ENCODE measurements at regions not wholly inside any gene's neighbourhood (a gene's known extent, or its start where the extent isn't known, plus 50 kb on each side); places are given as distances from the start of the nearest gene placed in this dataset.

DNA sequence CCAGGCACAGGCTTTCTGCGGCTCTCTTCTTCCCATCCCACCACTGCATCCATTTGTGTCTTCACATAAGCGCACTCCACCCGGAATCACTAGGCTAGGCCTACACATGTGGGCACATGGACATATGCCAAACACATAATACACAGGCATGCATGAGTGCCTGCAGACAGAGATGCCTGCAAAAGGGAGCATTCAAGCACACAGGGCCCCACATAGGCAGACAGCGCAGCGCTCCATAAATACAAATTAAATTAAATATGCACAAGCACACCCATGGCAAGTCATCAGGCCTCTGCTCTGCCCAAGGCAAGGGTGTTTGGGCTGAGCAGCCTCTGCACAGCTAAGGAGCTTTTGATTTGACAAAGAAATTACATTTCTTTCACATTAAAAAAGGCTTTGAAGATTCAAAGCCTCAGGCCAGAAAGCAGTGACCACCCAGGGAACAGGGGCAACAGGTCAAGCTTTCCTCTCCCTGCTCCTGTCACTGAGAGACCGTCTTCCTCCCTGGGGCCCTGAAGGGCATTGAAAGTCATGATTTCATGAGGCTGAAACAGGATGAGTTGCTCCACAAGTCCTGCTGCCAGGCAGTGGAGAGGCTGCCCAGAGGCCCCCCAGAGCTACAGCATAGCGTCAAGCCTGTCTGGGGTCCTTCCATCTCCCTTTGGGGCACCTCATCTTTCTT lies 134.2 kb upstream of the LRFN2 start:
- no peak for DNase-seq (ENCODE audit: low spot score)

DNA sequence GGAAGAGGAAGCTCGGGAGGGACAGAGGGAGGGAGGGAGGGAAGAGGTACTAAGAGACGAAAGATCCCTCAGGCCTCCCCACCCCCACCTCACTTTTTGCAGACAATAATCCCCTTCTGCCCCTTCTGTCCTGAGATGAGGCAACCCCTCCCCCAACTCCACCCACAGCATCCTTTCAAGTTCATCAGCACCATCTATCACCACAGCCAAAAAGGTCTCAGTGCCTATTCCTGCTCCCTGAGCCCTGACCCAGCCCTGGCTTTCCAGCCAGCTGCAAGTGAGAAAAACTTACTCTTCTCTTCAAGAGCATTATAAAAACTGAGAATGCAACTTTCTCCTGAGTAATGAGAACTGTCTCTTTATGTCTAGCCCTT lies 133.2 kb upstream of the LRFN2 start:
- no peak for DNase-seq (ENCODE audit: low spot score)

DNA sequence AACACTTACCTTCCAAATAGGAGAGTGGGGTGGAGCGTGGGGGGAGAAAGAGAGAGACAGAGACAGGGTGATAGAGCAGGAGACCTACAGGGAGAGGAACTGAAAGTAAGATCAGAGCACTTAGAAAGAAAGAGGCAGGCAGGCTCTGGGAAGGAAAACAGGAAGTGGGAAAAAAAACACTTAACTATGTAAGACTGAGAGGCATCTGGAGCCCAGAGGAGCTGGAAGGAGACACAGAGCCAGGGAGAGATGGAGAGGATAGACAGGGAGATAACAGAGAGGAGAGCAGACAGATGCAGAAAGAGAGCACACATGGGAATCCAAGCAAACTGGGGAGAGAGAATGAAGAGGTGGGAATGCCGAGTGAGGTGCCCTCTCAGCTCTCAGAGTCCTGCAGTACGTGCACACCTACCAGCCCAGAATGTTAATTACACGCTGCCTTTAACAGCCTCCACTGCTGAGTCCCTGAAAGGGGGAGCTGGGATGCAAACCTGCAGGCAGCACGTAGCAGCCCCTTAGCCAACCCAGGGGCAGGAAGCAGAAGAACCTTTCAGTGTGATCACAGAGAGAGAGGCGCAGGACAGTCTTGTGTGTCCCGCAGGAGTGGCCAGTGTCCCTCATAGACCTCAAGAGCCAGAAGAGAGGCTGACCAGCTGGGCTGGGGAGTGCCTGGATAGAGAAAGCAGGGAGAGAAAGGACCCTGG lies 132.7 kb upstream of the LRFN2 start:
- DNase-seq (ENCODE audit: low spot score), result peak; percentile 55

- no peak for DNase-seq (ENCODE audit: low spot score)
Measured at GRCh38 chr6:40718401-40718800, 131.2 kb upstream of the LRFN2 start.

GRCh38 chr6:40717411-40718057 lies 130.4 kb upstream of the LRFN2 start:
- no peak for DNase-seq (ENCODE audit: low spot score)

- no peak for DNase-seq (ENCODE audit: low spot score)
Measured at GRCh38 chr6:40715570-40716403, 128.6 kb upstream of the LRFN2 start.

- DNase-seq (ENCODE audit: low spot score), result no peak
Measured at GRCh38 chr6:40714576-40715564, 127.7 kb upstream of the LRFN2 start.

DNA sequence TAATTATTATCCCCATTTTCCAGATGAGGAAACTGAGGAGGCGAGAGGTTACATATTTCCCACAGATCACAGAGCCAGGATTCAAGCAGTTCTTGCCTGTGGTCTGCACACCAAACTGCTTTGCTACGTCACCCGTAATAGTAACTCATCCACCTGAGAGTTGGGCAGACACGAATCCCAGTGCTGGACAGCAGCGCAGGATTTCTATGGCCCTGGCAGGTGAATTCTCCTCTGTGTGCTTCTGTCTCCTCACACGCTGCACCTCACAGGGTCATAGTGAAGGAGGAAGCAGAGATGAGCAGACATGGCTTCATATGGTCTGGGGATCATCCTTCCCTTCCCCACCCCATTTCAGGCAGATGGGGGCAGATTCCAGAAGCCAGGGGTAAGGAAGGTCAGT lies 127.0 kb upstream of the LRFN2 start:
- DNase-seq (ENCODE audit: low spot score), result no peak

- no peak for DNase-seq (ENCODE audit: low spot score)
Measured at GRCh38 chr6:40713002-40713719, 126.0 kb upstream of the LRFN2 start.

DNA sequence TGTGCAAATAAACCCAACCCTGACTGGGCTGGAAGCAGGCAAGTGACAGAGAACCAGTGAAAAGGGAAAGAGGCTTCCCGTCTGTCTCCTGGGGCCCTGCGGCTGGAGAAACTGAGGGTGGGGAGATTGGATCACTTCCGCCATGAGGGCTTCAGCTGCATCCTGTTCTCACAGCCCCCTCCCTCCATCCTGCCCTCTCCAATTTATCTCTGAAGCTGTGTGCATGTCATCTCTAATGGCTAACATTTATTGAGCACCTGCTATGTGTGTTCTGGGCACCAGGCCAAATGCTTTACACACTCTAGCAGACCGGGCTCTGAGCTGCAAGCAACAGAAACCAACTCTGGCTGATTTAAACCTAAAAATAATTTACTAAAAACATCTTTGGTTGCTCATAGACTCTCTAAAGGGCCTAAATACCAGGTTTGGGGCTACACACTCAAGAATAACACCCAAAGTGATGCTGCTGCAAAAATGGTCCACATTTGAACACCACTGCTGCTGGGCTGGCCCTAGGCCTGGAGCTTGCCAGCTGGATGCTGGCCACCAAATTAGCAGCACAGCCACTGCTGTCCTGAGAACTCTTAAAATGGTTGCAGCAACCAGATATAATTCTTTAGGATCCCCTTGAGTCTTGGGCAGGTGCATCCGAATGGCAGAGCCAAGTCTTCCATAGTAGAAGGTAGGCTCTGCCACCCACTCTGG lies 123.6 kb upstream of the LRFN2 start:
- DNase-seq (ENCODE audit: low spot score), result no peak

DNA sequence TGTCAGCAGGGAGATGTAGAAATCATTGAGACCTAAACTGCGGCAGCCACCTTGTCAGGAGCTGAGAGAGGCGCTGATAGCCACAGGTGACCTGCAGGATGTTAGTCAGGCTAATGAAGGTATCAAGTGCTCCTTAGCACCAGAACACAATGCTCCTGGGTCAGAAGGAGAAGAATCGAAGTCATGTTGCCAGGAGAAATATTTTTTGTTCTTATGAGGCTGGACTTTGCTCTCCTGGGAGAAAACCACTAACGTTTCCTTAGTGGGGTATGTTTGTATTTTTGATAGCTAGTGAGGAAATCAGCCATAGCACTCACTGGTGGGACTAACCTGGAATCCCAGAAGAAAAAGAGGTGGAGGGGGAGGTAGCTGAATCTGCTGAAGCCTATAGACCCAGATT lies 120.9 kb upstream of the LRFN2 start:
- no peak for DNase-seq (ENCODE audit: low spot score)

- DNase-seq (ENCODE audit: low spot score), result no peak
Measured at GRCh38 chr6:40706178-40706577, 119.0 kb upstream of the LRFN2 start.

- no peak for DNase-seq (ENCODE audit: low spot score)
Measured at GRCh38 chr6:40705354-40705753, 118.2 kb upstream of the LRFN2 start.

DNA sequence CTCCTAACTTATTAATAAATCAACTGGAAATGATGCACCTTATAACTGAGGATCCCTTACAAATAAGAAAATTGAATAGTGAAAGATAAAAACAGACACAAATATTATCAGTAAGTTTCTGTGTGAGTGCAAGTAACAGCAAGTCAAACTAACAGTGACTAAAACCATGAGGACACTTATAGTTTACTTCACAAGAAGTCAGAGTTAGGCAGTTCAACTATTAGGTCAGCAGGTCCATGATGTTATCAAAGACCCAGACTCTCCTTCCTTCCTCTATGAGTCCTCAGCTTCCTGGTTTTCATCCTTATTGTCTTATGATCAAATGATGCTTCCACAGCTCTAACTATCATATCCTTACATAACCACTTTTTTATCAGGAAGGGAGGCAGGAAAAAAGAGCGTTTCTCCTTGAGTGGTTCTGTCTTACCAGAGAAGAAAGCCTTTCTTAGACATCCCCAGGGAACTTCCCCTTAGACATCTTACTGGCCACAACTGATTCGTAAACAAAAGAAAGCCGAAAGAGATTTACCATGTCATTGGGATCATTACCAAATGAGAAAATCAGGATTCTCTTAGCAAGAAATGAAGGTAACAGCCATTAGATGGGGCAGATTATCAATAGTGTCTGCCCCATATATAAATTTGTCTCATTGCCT lies 114.3 kb upstream of the LRFN2 start:
- DNase-seq (ENCODE audit: low spot score), result no peak

DNA sequence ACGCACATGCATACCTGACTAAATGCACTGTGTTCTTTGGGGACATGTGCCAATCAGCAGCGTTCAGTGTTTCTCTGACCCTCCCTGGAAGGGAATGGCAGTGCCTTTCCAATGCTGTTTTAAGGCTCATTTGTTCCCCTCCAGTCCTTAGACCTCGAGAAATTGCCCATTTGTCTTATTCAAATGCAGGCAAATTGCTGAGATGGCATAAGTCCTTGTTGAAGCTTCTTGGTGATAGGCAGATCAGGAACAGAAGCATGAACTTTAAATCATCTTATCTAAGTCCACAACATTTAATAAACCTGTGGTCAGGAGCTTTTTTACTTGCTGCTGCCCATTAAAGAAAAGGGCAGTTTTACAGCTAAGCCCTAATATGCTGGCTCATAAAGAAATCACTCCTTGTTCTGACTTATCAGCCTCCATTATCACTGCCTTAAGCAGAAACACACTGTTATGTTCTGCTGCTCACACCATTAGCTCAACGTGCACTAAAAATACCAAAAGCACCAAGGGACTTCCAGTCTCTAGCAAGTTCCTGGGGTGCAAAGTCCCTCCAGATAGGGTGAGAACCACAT lies 112.9 kb upstream of the LRFN2 start:
- no peak for DNase-seq (ENCODE audit: low spot score)

- DNase-seq (ENCODE audit: low spot score), result no peak
Measured at GRCh38 chr6:40695750-40696415, 108.7 kb upstream of the LRFN2 start.

DNA sequence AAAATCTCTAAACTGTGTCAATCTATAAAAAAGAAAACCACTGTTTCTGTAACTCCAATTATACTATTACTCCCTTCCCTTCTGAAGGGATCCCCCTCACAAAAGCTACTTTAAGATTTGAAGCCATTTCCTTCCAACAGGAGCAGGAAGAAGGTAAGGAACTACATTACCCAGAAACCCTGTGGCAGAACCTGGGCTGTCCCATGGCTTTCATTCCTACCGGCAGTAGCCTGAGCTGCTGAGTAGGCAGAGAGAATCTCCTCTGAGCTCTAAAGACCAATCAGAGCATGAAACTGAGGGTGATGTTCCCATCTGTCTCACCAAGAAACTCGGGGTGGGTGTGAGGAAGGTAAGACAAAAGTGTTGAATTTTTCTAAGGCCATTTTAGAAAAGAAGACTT lies 108.0 kb upstream of the LRFN2 start:
- DNase-seq (ENCODE audit: low spot score), result no peak

- DNase-seq (ENCODE audit: low spot score), result no peak
Measured at GRCh38 chr6:40693768-40694167, 106.6 kb upstream of the LRFN2 start.
